Thymus (tissue), 11 donors: ENCODE measurements at regions not wholly inside any gene's neighbourhood (a gene's known extent, or its start where the extent isn't known, plus 50 kb on each side); places are given as distances from the start of the nearest gene placed in this dataset.

Experiments used
- DNase-seq, 9 donors: peaks; one replicate each; pipeline ENCODE4 v3.0.0-alpha.2; 2013; ENCODE audit warnings: low spot score in 9 of 9, low read depth in 6 of 9, missing footprints in 1 of 9
- H3K27ac ChIP-seq, 2 donors: one replicate each; pipeline ENCODE4 v1.5.1; 2013; ENCODE audit warnings: control low read depth in 1 of 2, low read depth in 1 of 2, low read length in 1 of 2, mild to moderate bottlenecking in 1 of 2, moderate library complexity in 1 of 2
- H3K27me3 ChIP-seq, 2 donors: one replicate each; pipeline ENCODE4 v1.5.1; 2013; ENCODE audit warnings: low read length in 1 of 2; ENCODE audit not compliant: control insufficient read depth in 2 of 2, insufficient read depth in 1 of 2
- H3K36me3 ChIP-seq, 2 donors: one replicate each; pipeline ENCODE4 v1.5.1; 2013; ENCODE audit warnings: low read length in 1 of 2, mild to moderate bottlenecking in 1 of 2, moderate library complexity in 1 of 2; ENCODE audit not compliant: control insufficient read depth in 2 of 2, insufficient read depth in 2 of 2
- H3K4me1 ChIP-seq, 2 donors: one replicate each; pipeline ENCODE4 v1.5.1; 2013; ENCODE audit warnings: low read length in 2 of 2; ENCODE audit not compliant: control insufficient read depth in 2 of 2, insufficient read depth in 2 of 2
- H3K4me3 ChIP-seq, 2 donors: one replicate each; pipeline ENCODE4 v1.5.1; 2013; ENCODE audit warnings: low read length in 2 of 2, control low read depth in 1 of 2, mild to moderate bottlenecking in 1 of 2
- H3K9me3 ChIP-seq, 2 donors: one replicate each; pipeline ENCODE4 v1.5.1; 2013; ENCODE audit warnings: low read length in 1 of 2, mild to moderate bottlenecking in 1 of 2; ENCODE audit not compliant: control insufficient read depth in 2 of 2, insufficient read depth in 1 of 2
- WGBS: extraction: QIAGEN DNeasy Blood & Tissue Kit; methylation state at CpG from one replicate; pipeline ENCODE4 v1.1.7; 2013; 5-methylcytosine and 5-hydroxymethylcytosine counted together
- donor health status: healthy.

DNA sequence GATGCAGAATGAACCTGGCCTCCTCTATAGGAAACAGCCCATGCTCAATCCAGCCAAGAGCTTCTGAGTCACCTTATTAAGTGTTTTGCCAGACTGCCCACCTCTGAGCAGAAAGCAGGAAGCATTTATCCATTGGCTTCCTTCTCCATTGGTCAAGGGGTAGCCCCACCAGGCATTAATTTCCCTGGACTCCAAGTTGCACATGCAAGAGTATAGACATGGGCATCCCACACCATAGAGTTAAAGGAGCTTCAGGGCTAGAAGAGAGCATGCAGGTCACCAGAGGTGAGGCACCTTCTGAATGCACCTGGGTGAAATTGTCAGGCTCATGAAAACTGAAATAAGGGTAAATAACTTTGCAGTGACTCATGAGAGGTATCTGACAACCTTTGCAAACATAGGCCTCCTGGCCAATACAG, 230.8 kb upstream of the STAC start:
- H3K36me3 ChIP-seq, result no peaks in the 10 kb centered on the region
- no peaks in the 10 kb centered on the region for H3K4me1 ChIP-seq
- no peaks in the 10 kb centered on the region for H3K27me3 ChIP-seq
- no peak overlapping the region for H3K4me3 ChIP-seq
- H3K27ac ChIP-seq, result no peak overlapping the region
- no peaks in the 10 kb centered on the region for H3K9me3 ChIP-seq
- DNase-seq, result no peak

DNA sequence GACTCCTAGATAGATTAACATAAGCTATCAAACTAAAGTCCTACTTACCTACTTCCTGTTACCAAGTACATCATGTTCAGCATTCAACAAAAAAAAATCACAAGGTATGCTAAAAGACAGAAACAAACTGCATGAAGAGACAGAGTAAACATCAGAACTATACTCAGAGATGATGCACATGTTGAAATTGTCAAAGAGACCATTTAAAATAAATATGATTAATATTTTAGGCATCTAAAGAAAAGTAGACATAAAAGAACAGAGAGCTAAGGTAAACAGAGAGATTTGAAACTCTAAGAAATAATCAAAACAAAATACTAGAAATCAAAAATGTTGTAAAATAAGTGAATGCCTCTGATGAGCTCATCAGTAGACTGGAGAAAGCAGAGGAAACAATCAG, 224.8 kb upstream of the STAC start:
- H3K36me3 ChIP-seq, result no peaks in the 10 kb centered on the region
- no peak for DNase-seq
- no peaks in the 10 kb centered on the region for H3K4me1 ChIP-seq
- no peak overlapping the region for H3K4me3 ChIP-seq
- H3K9me3 ChIP-seq, result no peaks in the 10 kb centered on the region
- no peak overlapping the region for H3K27ac ChIP-seq
- no peaks in the 10 kb centered on the region for H3K27me3 ChIP-seq

DNA sequence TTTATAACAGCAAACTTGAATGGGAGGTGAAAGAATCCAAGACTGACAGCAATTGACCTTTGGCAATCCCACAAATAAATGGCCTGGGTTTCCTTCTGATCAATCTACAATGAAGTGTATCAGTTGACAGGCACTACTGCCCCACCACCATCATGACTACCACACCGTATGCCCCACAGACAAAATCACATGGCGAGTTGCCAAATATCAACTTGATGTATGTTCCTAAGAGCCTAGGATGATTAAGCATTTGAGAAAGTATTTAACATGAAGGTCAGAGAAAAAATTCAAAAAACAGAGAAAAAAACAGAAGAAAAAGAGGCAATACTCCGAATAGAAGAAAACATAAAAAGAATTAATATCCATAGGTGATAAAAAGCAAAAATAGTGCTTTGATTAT, 215.9 kb upstream of the STAC start:
- Histone ChIP-seq H3K27ac (no peak overlapping the region), H3K4me3 (no peak overlapping the region), H3K4me1 (no peaks in the 10 kb centered on the region), H3K9me3 (no peaks in the 10 kb centered on the region), H3K27me3 (no peaks in the 10 kb centered on the region), H3K36me3 (no peaks in the 10 kb centered on the region)
- DNase-seq, result no peak
- WGBS, result 68% methylated on average over 3 of the region's 3 CpGs

DNA sequence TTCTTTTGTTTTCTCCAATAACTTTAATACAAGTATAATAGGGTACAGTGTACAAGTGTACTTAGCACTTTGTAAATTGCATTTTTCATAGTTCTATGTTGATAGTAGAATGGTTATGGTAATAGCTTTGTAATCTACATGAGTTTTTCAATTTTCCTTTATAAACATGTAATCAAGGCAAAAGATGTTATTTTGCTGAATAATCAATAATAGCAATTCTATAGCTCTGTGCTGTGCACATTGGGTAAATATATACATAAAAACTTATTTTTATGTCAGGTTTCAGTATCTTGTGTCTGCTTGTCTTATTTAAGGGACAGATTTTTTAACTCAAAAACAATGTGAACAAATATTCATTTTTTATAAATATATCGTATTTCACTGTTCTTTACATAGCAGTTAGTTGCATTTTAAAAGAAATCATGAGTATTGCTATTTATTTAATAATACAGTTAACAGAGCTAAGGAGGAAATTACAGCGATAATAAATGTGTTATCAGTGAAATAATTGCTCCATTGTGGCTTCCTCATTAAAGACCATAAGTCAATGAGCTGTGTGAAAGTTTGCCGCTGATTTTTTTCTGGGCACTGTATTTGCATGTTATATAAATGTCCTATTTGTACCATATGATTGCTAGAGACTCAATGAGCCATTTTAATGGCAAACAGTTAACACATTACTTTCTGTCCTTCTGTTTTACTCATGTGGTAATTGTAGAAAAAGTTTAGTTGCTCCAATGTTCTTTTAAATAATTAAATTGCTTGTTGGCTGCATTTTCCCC, 214.6 kb upstream of the STAC start:
- Histone ChIP-seq H3K27ac (no peak overlapping the region), H3K4me1 (no peaks in the 10 kb centered on the region), H3K36me3 (no peaks in the 10 kb centered on the region), H3K4me3 (no peak overlapping the region), H3K9me3 (no peaks in the 10 kb centered on the region), H3K27me3 (no peaks in the 10 kb centered on the region)
- no peak for DNase-seq
- WGBS, result 34% methylated on average over 3 of the region's 3 CpGs

DNA sequence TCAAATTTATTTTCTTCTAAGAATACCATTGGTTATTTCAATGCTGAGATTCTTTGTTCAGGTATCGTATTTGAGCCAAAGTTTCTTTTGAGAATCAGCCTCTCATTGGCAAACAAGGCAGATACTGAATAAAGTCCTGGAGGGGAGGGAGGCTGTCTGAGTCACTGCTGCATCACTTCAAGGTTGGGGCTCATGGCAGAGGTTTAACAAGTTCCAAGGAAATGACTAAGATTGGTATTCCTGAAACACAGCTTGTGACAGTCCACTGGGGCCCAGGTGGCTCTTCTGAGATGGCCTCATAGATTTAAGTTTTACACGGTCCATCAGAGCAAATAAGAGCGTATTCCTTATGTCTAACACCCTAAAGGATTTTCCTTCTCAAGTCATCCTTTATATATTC, 213.8 kb upstream of the STAC start:
- H3K27ac ChIP-seq, result no peak overlapping the region
- H3K36me3 ChIP-seq, result no peaks in the 10 kb centered on the region
- no peaks in the 10 kb centered on the region for H3K9me3 ChIP-seq
- no peaks in the 10 kb centered on the region for H3K27me3 ChIP-seq
- no peak for DNase-seq
- no peak overlapping the region for H3K4me3 ChIP-seq
- H3K4me1 ChIP-seq, result no peaks in the 10 kb centered on the region
- 97% methylated on average over 3 of the region's 3 CpGs for WGBS

DNA sequence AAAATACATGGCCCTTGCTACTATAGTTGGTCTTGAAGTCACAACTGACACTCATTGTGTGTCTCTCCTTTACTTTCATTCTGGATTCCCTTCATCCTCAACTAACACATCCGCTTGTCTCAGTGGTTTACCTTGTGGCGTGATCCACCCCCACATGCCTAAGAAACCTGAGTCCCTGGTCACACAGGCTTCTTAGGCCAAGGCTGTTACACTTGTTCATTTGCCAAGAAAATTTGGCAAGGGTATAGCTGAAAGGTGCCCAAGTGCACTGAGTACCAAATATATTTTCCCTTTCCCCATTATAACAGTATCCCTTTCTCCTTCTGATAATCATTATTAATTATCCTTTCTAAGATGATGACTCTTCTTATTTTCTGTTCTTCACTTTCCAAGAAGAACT, 207.6 kb upstream of the STAC start:
- Histone ChIP-seq H3K36me3 (no peaks in the 10 kb centered on the region), H3K4me3 (no peak overlapping the region), H3K27ac (no peak overlapping the region), H3K27me3 (no peaks in the 10 kb centered on the region), H3K9me3 (no peaks in the 10 kb centered on the region), H3K4me1 (no peaks in the 10 kb centered on the region)
- WGBS, result 96% methylated on average over 2 of the region's 2 CpGs
- DNase-seq, result no peak

DNA sequence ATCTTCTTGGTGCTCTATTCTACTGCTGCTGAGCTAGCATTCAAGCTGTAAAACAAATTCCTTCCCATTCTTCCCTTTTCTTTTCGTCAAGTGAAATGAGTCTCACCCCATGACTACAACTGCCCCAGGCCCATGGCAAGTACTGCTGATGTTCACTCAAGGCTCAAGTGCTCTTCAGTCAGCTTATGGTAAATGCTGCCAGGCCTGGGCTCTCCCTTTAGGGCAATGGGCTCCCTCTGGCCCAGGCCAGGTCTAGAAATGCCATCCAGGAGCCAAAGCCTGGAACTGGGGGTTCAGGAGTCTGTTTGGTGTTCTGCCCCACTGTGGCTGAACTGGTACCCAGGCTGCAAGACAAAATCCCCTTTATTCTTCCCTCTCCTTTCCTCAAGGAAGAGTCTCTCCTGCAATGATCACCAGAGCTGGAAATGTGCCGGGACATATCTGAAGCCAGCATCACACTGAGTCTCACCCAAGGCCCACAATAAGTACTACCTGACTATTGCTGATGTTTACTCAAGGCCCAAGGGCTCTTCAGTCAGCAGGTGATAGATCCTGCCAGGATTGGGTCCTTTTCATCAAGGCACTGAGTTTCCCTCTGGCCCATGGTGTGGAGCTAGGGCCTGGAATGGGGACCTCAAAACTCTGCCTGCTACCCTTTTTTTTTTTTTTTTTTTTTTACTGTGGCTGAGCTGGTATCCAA, 205.0 kb upstream of the STAC start:
- Histone ChIP-seq H3K36me3 (no peaks in the 10 kb centered on the region), H3K4me3 (no peak overlapping the region), H3K9me3 (no peaks in the 10 kb centered on the region), H3K27ac (no peak overlapping the region), H3K4me1 (no peaks in the 10 kb centered on the region), H3K27me3 (no peaks in the 10 kb centered on the region)
- no peak for DNase-seq
- over 99% methylated on average over 2 of the region's 2 CpGs for WGBS

DNA sequence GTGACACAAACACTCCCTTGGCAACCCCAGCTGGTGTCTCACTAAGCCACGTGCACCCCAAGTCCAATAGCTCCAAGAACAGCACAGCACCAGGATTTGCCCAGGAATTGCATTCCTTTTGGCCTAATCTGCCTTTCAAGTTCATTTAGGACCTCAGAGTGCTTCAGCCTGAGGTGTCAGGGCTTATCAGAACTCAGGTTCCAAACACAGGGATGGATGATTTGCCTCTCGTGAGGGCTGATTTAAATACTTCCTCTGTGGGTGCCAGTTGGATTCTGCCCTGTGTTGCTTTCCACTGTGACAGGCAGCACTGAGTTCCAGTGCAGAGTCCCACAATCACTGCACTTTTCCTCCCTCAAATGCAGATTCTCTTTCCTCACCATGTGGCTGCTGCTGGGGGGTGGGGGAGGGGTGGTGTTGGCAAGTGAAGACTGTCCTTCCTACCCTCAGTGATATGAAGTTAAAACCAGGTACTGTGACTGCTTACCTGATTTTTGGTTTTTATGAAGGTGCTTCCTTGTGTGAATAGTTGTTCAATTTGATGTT, 204.3 kb upstream of the STAC start:
- WGBS, result 91% methylated on average over 2 of the region's 2 CpGs
- DNase-seq, result no peak
- Histone ChIP-seq H3K9me3 (no peaks in the 10 kb centered on the region), H3K4me1 (no peaks in the 10 kb centered on the region), H3K27ac (no peak overlapping the region), H3K4me3 (no peak overlapping the region), H3K27me3 (no peaks in the 10 kb centered on the region), H3K36me3 (no peaks in the 10 kb centered on the region)

DNA sequence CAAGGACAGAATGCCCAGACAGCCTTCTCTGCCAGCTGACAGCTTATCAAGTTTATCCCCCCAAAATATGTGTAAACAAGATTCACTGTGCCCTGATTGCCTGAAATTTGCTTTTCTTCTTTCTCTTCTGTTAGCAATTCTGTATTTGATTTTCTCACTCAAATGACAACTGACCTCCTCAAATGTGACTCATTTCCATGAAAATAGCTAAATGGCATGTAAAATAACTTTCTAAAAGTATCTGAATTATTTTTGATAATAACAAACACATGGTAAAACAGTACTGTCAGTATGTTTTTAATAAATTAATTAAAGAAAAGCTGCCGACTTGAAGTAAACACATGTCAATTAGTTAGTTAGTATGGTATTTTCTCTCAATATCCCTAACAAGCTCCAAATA, 202.3 kb upstream of the STAC start:
- no peaks in the 10 kb centered on the region for H3K36me3 ChIP-seq
- H3K4me3 ChIP-seq, result no peak overlapping the region
- no peak for DNase-seq
- WGBS, result 96% methylated on average over 1 of the region's 1 CpG
- H3K27ac ChIP-seq, result no peak overlapping the region
- H3K9me3 ChIP-seq, result no peaks in the 10 kb centered on the region
- H3K4me1 ChIP-seq, result no peaks in the 10 kb centered on the region
- no peaks in the 10 kb centered on the region for H3K27me3 ChIP-seq
